Right lobe of liver (tissue), 4 donors: ENCODE measurements at regions not wholly inside any gene's neighbourhood (a gene's known extent, or its start where the extent isn't known, plus 50 kb on each side); places are given as distances from the start of the nearest gene placed in this dataset.

Source experiments
- POLR2A ChIP-seq: fragments of 450-650 bp; IDR thresholded peaks from one replicate; pipeline ENCODE4 v1.6.1; 2017; ENCODE audit warnings: antibody characterized with exemption, mild to moderate bottlenecking
- TF ChIP-seq, protein P1 (sequence below), 4 donors: fragments of 200-600 bp in 3 of 4; fragments of 450-650 bp in 1 of 4; IDR thresholded peaks; one replicate each; pipeline versions ENCODE4 v1.5.1 to v1.8.0; 2016 to 2022; ENCODE audit warnings: antibody characterized with exemption in 4 of 4, mild to moderate bottlenecking in 2 of 4
- donor health status: DM: no; HTN: no; CAD: no.
- donor health status: DM: no; HTN: no; CAD: no.
- donor health status: DM: no; HTN: yes; CAD: no.

DNA sequence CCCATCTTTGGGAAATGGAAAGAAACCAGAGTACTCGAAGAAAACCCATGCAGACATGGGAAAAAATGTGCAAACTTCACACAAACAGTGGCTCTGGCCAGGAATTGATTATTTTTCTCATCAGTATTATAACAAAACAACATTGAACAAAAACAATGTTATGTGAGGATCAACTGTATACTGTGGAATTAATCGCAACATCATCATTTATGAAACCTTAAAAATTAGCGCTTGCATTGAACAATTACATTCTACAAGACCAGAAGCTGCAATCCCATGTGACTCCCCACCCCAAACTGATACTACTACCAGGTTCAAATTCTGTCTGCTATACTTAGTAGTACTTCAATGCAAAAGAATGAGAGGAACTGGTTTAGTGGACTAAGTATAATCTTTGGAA is 390.7 kb upstream of the PIK3R1 start:
- TF ChIP-seq, protein P1, sequence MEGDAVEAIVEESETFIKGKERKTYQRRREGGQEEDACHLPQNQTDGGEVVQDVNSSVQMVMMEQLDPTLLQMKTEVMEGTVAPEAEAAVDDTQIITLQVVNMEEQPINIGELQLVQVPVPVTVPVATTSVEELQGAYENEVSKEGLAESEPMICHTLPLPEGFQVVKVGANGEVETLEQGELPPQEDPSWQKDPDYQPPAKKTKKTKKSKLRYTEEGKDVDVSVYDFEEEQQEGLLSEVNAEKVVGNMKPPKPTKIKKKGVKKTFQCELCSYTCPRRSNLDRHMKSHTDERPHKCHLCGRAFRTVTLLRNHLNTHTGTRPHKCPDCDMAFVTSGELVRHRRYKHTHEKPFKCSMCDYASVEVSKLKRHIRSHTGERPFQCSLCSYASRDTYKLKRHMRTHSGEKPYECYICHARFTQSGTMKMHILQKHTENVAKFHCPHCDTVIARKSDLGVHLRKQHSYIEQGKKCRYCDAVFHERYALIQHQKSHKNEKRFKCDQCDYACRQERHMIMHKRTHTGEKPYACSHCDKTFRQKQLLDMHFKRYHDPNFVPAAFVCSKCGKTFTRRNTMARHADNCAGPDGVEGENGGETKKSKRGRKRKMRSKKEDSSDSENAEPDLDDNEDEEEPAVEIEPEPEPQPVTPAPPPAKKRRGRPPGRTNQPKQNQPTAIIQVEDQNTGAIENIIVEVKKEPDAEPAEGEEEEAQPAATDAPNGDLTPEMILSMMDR (IDR thresholded peaks at IDR 0.05): no peak
- TF ChIP-seq POLR2A: no peak
